ENCODE measurements at regions not wholly inside any gene's neighbourhood (a gene's known extent, or its start where the extent isn't known, plus 50 kb on each side); places are given as distances from the start of the nearest gene placed in this dataset.
"Not testable (repeated sequence)": the region's sequence is repeated elsewhere in the genome, so short reads cannot be mapped to it uniquely, and the experiment has no call there.

DNA sequence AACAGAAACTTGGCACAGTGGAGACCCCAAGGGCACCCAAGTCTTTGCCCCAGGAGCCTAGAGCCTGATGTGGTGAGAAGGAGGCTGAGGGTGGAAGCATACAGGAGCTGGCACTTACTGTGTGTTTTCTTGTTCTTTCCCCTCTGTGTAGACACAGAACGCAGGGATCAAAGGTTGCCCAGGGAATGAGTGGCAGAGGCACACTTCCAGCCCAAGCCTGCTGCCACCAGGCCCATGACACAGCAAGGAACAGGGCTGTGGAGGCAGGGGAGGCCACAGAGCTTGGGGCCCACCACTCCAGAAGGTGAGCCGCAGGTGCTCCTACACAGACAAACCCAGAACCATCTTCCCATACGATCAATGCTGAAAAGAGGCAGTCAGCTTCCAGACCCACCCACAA, 73.9 kb upstream of the S1PR3 start:
- H3K27me3 Mint-ChIP-seq (ENCODE audit: low read depth), result peaks cover 5% of the 10 kb centered on the region; the same call in 1 of the 2 replicates
- H3K9me3 Mint-ChIP-seq, result peaks cover 32% of the 10 kb centered on the region
- no peak overlapping the region for H3K4me3 Mint-ChIP-seq
- ATAC-seq (no peak), DNase-seq (ENCODE audit: low spot score) (no peak)
- H3K4me1 Mint-ChIP-seq, result no peaks in the 10 kb centered on the region
- no peak for TF ChIP-seq FOXP1 (CRISPR knock-in tag; IDR thresholded peaks at IDR 0.05; ENCODE audit: borderline replicate concordance)
- TF ChIP-seq ZNF121 (CRISPR knock-in tag; IDR thresholded peaks at IDR 0.05), result no peak
- TF ChIP-seq, protein P1, sequence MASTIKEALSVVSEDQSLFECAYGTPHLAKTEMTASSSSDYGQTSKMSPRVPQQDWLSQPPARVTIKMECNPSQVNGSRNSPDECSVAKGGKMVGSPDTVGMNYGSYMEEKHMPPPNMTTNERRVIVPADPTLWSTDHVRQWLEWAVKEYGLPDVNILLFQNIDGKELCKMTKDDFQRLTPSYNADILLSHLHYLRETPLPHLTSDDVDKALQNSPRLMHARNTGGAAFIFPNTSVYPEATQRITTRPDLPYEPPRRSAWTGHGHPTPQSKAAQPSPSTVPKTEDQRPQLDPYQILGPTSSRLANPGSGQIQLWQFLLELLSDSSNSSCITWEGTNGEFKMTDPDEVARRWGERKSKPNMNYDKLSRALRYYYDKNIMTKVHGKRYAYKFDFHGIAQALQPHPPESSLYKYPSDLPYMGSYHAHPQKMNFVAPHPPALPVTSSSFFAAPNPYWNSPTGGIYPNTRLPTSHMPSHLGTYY (CRISPR knock-in tag; IDR thresholded peaks at IDR 0.05), result no peak
- no peak for TF ChIP-seq JUN (CRISPR knock-in tag; IDR thresholded peaks at IDR 0.05)
- TF ChIP-seq HMGA2 (CRISPR knock-in tag; IDR thresholded peaks at IDR 0.05), result no peak
- TF ChIP-seq, protein P2, sequence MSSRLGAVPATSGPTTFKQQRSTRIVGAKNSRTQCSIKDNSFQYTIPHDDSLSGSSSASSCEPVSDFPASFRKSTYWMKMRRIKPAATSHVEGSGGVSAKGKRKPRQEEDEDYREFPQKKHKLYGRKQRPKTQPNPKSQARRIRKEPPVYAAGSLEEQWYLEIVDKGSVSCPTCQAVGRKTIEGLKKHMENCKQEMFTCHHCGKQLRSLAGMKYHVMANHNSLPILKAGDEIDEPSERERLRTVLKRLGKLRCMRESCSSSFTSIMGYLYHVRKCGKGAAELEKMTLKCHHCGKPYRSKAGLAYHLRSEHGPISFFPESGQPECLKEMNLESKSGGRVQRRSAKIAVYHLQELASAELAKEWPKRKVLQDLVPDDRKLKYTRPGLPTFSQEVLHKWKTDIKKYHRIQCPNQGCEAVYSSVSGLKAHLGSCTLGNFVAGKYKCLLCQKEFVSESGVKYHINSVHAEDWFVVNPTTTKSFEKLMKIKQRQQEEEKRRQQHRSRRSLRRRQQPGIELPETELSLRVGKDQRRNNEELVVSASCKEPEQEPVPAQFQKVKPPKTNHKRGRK (CRISPR knock-in tag; IDR thresholded peaks at IDR 0.05; ENCODE audit: borderline replicate concordance), result no peak
- TF ChIP-seq, protein P3, sequence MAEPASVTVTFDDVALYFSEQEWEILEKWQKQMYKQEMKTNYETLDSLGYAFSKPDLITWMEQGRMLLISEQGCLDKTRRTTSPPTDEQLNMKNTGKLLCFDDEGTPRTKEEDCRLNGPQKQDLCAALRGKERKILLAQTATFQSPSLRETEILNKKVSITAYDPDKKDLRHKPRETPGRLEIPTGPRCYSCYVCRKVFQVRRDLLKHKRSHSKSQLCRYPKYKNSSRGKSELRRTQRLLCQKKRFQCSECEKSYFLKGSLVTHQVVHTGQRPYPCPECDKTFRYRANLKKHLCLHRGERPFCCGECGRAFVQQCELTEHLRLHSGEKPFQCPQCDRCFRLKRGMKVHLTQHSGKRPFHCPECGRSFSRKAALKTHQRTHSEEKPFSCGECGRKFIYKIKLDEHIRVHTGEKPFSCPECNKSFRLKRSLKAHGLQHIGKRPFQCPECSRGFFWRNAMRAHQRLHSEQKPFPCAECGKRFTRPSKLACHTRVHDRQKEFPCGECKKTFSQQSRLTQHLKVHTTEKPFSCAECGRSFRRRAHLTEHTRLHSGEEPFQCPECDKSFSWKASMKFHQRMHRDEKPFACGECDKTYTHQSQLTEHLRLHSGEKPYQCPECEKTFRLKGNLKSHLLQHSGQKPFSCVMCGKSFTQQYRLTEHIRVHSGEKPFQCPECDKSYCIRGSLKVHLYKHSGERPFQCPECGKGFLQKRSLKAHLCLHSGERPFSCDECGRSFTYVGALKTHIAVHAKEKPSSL (CRISPR knock-in tag; conservative IDR thresholded peaks at IDR 0.05), result no peak
- TF ChIP-seq FOXJ3 (CRISPR knock-in tag; IDR thresholded peaks at IDR 0.05; ENCODE audit: borderline replicate concordance), result no peak
- no peak for TF ChIP-seq NFATC4 (CRISPR knock-in tag; IDR thresholded peaks at IDR 0.05)
- TF ChIP-seq EMX1 (CRISPR knock-in tag; IDR thresholded peaks at IDR 0.05), result no peak
- no peak for TF ChIP-seq ELF4 (CRISPR knock-in tag; IDR thresholded peaks at IDR 0.05; ENCODE audit: low read depth)
- TF ChIP-seq FOXK1 (CRISPR knock-in tag; IDR thresholded peaks at IDR 0.05), result no peak
- TF ChIP-seq ZNF423 (CRISPR knock-in tag; IDR thresholded peaks at IDR 0.05), result no peak
- TF ChIP-seq, protein P4, sequence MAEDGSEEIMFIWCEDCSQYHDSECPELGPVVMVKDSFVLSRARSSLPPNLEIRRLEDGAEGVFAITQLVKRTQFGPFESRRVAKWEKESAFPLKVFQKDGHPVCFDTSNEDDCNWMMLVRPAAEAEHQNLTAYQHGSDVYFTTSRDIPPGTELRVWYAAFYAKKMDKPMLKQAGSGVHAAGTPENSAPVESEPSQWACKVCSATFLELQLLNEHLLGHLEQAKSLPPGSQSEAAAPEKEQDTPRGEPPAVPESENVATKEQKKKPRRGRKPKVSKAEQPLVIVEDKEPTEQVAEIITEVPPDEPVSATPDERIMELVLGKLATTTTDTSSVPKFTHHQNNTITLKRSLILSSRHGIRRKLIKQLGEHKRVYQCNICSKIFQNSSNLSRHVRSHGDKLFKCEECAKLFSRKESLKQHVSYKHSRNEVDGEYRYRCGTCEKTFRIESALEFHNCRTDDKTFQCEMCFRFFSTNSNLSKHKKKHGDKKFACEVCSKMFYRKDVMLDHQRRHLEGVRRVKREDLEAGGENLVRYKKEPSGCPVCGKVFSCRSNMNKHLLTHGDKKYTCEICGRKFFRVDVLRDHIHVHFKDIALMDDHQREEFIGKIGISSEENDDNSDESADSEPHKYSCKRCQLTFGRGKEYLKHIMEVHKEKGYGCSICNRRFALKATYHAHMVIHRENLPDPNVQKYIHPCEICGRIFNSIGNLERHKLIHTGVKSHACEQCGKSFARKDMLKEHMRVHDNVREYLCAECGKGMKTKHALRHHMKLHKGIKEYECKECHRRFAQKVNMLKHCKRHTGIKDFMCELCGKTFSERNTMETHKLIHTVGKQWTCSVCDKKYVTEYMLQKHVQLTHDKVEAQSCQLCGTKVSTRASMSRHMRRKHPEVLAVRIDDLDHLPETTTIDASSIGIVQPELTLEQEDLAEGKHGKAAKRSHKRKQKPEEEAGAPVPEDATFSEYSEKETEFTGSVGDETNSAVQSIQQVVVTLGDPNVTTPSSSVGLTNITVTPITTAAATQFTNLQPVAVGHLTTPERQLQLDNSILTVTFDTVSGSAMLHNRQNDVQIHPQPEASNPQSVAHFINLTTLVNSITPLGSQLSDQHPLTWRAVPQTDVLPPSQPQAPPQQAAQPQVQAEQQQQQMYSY (CRISPR knock-in tag; IDR thresholded peaks at IDR 0.05), result no peak
- TF ChIP-seq, protein P5, sequence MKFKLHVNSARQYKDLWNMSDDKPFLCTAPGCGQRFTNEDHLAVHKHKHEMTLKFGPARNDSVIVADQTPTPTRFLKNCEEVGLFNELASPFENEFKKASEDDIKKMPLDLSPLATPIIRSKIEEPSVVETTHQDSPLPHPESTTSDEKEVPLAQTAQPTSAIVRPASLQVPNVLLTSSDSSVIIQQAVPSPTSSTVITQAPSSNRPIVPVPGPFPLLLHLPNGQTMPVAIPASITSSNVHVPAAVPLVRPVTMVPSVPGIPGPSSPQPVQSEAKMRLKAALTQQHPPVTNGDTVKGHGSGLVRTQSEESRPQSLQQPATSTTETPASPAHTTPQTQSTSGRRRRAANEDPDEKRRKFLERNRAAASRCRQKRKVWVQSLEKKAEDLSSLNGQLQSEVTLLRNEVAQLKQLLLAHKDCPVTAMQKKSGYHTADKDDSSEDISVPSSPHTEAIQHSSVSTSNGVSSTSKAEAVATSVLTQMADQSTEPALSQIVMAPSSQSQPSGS (CRISPR knock-in tag; IDR thresholded peaks at IDR 0.05; ENCODE audit: borderline replicate concordance, low read depth), result no peak
- TF ChIP-seq, protein P6, sequence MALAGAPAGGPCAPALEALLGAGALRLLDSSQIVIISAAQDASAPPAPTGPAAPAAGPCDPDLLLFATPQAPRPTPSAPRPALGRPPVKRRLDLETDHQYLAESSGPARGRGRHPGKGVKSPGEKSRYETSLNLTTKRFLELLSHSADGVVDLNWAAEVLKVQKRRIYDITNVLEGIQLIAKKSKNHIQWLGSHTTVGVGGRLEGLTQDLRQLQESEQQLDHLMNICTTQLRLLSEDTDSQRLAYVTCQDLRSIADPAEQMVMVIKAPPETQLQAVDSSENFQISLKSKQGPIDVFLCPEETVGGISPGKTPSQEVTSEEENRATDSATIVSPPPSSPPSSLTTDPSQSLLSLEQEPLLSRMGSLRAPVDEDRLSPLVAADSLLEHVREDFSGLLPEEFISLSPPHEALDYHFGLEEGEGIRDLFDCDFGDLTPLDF (CRISPR knock-in tag; IDR thresholded peaks at IDR 0.05), result no peak
- ChIA-PET CTCF (no interaction called here), POLR2A (no interaction called here)
- no peak overlapping the region for H3K27ac Mint-ChIP-seq
- peaks cover 26% of the 10 kb centered on the region for H3K36me3 Mint-ChIP-seq

DNA sequence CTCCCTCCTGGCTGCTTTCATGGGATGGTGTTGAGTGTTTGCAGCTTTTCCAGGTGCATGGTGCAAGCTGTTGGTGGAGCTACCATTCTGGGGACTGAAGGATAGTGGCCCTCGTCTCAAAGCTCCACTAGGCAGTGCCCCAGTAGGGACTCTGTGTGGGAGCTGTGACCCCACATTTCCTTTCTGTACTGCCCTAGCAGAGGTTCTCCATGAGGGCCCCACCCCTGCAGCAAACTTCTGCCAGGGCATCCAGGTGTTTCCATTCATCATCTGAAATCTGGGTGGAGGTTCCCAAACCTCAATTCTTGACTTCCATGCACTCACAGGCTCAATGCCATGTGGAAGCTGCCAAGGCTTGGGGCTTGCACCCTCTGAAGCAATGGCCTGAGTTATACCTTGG, 72.7 kb upstream of the S1PR3 start:
- H3K36me3 Mint-ChIP-seq, result peaks cover 26% of the 10 kb centered on the region
- H3K27me3 Mint-ChIP-seq (ENCODE audit: low read depth); POLR2A ChIA-PET; H3K27ac Mint-ChIP-seq; H3K4me1 Mint-ChIP-seq; H3K4me3 Mint-ChIP-seq; CTCF ChIA-PET; ATAC-seq; DNase-seq (ENCODE audit: low spot score): not testable (repeated sequence)
- H3K9me3 Mint-ChIP-seq, result peaks cover 32% of the 10 kb centered on the region

Data from WTC11 (cell line).